Liver (tissue), 9 donors: ENCODE measurements at regions not wholly inside any gene's neighbourhood (a gene's known extent, or its start where the extent isn't known, plus 50 kb on each side); places are given as distances from the start of the nearest gene placed in this dataset. TPM values are rescaled to one million over a fixed set of nuclear protein-coding genes. Genes with fewer than 3 reads are reported as not detected.

Source experiments
- DNase-seq: peaks from one replicate; pipeline ENCODE4 v3.0.0-alpha.2; 2017; ENCODE audit warnings: low spot score
- H3K27ac ChIP-seq, 2 donors: one replicate each; pipeline ENCODE4 v1.7.0; 2013; ENCODE audit warnings: inconsistent platforms in 2 of 2, low read length in 2 of 2, control low read depth in 1 of 2, low read depth in 1 of 2, mild to moderate bottlenecking in 1 of 2
- H3K27me3 ChIP-seq, 4 donors: one replicate each; pipeline versions ENCODE4 v1.6.1 to v1.7.0; 2013; ENCODE audit warnings: low read length in 3 of 4, inconsistent platforms in 1 of 4, mild to moderate bottlenecking in 1 of 4, moderate library complexity in 1 of 4; ENCODE audit not compliant: control insufficient read depth in 4 of 4, insufficient read depth in 4 of 4
- H3K36me3 ChIP-seq, 4 donors: one replicate each; pipeline versions ENCODE4 v1.6.1 to v1.7.0; 2013; ENCODE audit warnings: low read length in 3 of 4, mild to moderate bottlenecking in 3 of 4, low read depth in 1 of 4, moderate library complexity in 1 of 4; ENCODE audit not compliant: control insufficient read depth in 4 of 4, insufficient read depth in 3 of 4
- H3K4me1 ChIP-seq, 4 donors: one replicate each; pipeline versions ENCODE4 v1.6.1 to v1.7.0; 2013; ENCODE audit warnings: low read length in 3 of 4, mild to moderate bottlenecking in 3 of 4, moderate library complexity in 1 of 4; ENCODE audit not compliant: control insufficient read depth in 4 of 4, insufficient read depth in 4 of 4
- H3K4me3 ChIP-seq, 3 donors: one replicate each; pipeline versions ENCODE4 v1.6.1 to v1.7.0; 2013; ENCODE audit warnings: low read length in 3 of 3, control low read depth in 1 of 3, low read depth in 1 of 3, mild to moderate bottlenecking in 1 of 3
- H3K9ac ChIP-seq, 2 donors: one replicate each; pipeline ENCODE4 v1.7.0; 2013; ENCODE audit warnings: low read length in 2 of 2, mild to moderate bottlenecking in 2 of 2, moderate library complexity in 2 of 2, control low read depth in 1 of 2, low read depth in 1 of 2
- H3K9me3 ChIP-seq, 4 donors: one replicate each; pipeline versions ENCODE4 v1.6.1 to v1.7.0; 2013; ENCODE audit warnings: low read length in 3 of 4; ENCODE audit not compliant: control insufficient read depth in 4 of 4
- ATF3 ChIP-seq: IDR thresholded peaks from 2 replicates; pipeline ENCODE4 v1.6.1; 2016; ENCODE audit warnings: antibody characterized with exemption
- CTCF ChIP-seq: fragments of 150-350 bp; IDR thresholded peaks from 2 replicates; pipeline ENCODE4 v1.5.1; 2017; ENCODE audit warnings: improper control_type of control experiment, low read depth, low read length; ENCODE audit not compliant: missing input control
- FOXA2 ChIP-seq: IDR thresholded peaks from 2 replicates; pipeline ENCODE4 v1.6.1; 2016; ENCODE audit warnings: antibody characterized with exemption
- HNF4A ChIP-seq, 2 donors: conservative IDR thresholded peaks; 2 replicates each; pipeline ENCODE4 v1.6.1; 2016; ENCODE audit warnings: antibody characterized with exemption in 2 of 2, mild to moderate bottlenecking in 2 of 2
- HNF4G ChIP-seq: IDR thresholded peaks from 2 replicates; pipeline ENCODE4 v1.6.1; 2016; ENCODE audit warnings: antibody characterized with exemption
- MAX ChIP-seq: IDR thresholded peaks from 2 replicates; pipeline ENCODE4 v1.6.1; 2016; ENCODE audit warnings: antibody characterized with exemption
- RAD21 ChIP-seq, 2 donors: IDR thresholded peaks; 2 replicates each; pipeline ENCODE4 v1.6.1; 2016; ENCODE audit warnings: antibody characterized with exemption in 2 of 2, mild to moderate bottlenecking in 2 of 2
- SP1 ChIP-seq: IDR thresholded peaks from 2 replicates; pipeline ENCODE4 v1.6.1; 2018; ENCODE audit warnings: antibody characterized with exemption, mild to moderate bottlenecking
- TAF1 ChIP-seq: conservative IDR thresholded peaks from 2 replicates; pipeline ENCODE4 v1.6.1; 2016; ENCODE audit warnings: antibody characterized with exemption, mild to moderate bottlenecking
- YY1 ChIP-seq: IDR thresholded peaks from 2 replicates; pipeline ENCODE4 v1.6.1; 2016; ENCODE audit warnings: antibody characterized with exemption, mild to moderate bottlenecking
- ZBTB33 ChIP-seq: IDR thresholded peaks from 2 replicates; pipeline ENCODE4 v1.6.1; 2016; ENCODE audit warnings: antibody characterized with exemption
- WGBS: extraction: QIAGEN DNeasy Blood & Tissue Kit; methylation state at CpG from one replicate; pipeline ENCODE4 v1.1.7; 2013; 5-methylcytosine and 5-hydroxymethylcytosine counted together
- small RNA-seq: library from RNA; depleted of rRNA; stranded (forward); fragments of <200 nt; gene quantifications from one replicate; pipeline ENCODE3, GENCODE V24; 2014
- donor health status: healthy.
- donor health status: healthy.
- donor health status: healthy.
- donor health status: healthy.
- donor health status: healthy.

- no peaks in the 10 kb centered on the region for H3K4me1 ChIP-seq
- H3K9me3 ChIP-seq = no peaks in the 10 kb centered on the region
- no peak overlapping the region for H3K9ac ChIP-seq
- no peak overlapping the region for H3K4me3 ChIP-seq
- no peaks in the 10 kb centered on the region for H3K36me3 ChIP-seq
- H3K27ac ChIP-seq = no peak overlapping the region
- TF ChIP-seq MAX (no peak), FOXA2 (no peak), SP1 (no peak), YY1 (no peak), HNF4A (conservative IDR thresholded peaks at IDR 0.05) (no peak), HNF4G (no peak), ATF3 (no peak), RAD21 (IDR thresholded peaks at IDR 0.05) (peak; percentile 68 to 76), CTCF (peak; percentile 47)
- 59% methylated on average over 8 of the region's 8 CpGs for WGBS
- peaks cover 0 to 3% (median 0%) of the 10 kb centered on the region in 4 donors for H3K27me3 ChIP-seq
- no peak for DNase-seq
These were observed 69.5 kb upstream of the VEPH1 start for GRCh38 chr3:157572559-157573270.

- no peak overlapping the region for H3K4me3 ChIP-seq
- 83% methylated on average over 1 of the region's 1 CpG for WGBS
These were observed 63.4 kb upstream of the VEPH1 start for GRCh38 chr3:157566596-157566995.

GRCh38 chr3:157559401-157559800 is 56.2 kb upstream of the VEPH1 start:
- 71% methylated on average over 1 of the region's 1 CpG for WGBS
- Histone ChIP-seq H3K27me3 (no peaks in the 10 kb centered on the region), H3K27ac (no peak overlapping the region), H3K36me3 (no peaks in the 10 kb centered on the region), H3K4me1 (no peaks in the 10 kb centered on the region), H3K9me3 (peaks cover 0 to 3% (median 0%) of the 10 kb centered on the region in 4 donors), H3K4me3 (no peak overlapping the region), H3K9ac (no peak overlapping the region)
- no peak for DNase-seq
- TF ChIP-seq ZBTB33 = no peak

More at GRCh38 chr3:157566596-157566995, 63.4 kb upstream of the VEPH1 start:
- H3K4me1 ChIP-seq = no peaks in the 10 kb centered on the region
- TF ChIP-seq TAF1 = no peak
- no peak for DNase-seq
- H3K9me3 ChIP-seq = peaks cover 0 to 3% (median 0%) of the 10 kb centered on the region in 4 donors
- H3K27ac ChIP-seq = no peak overlapping the region
- H3K36me3 ChIP-seq = no peaks in the 10 kb centered on the region
- H3K27me3 ChIP-seq = peaks cover 0 to 3% (median 0%) of the 10 kb centered on the region in 4 donors
- no peak overlapping the region for H3K9ac ChIP-seq

Small RNA genes lying in the stretch of these regions (small RNA-seq; reads per million reads assigned to genes)
- not detected for gene RN7SKP46
